CD4-positive, alpha-beta T cell treated with Interleukin-17A for 1 hour (primary cell): ENCODE measurements at regions not wholly inside any gene's neighbourhood (a gene's known extent, or its start where the extent isn't known, plus 50 kb on each side); places are given as distances from the start of the nearest gene placed in this dataset.

Experiments used
- DNase-seq: peaks from one replicate; pipeline ENCODE4 v3.0.0-alpha.2; 2020

GRCh38 chr3:178258121-178258520 lies 278.1 kb upstream of the KCNMB2 start:
- DNase-seq: no peak

DNA sequence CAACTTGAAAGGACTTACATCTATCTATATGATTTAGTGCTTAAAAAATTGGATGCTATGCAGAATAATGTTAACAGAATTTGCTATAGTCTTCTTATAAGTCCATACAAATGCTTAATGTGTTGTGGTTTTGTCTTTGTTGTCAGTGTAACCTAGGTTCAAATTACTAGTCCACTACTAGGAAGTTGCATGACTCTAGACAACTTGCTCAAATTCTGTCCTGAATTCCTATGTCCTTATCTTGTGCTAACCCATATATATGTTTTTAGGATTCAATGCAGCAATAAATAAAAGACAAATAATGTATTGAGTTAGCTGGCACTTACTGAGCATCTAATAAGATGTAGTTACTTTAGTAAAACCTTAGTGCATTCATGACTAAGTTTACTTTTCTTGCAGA lies 276.5 kb upstream of the KCNMB2 start:
- DNase-seq: no peak

DNA sequence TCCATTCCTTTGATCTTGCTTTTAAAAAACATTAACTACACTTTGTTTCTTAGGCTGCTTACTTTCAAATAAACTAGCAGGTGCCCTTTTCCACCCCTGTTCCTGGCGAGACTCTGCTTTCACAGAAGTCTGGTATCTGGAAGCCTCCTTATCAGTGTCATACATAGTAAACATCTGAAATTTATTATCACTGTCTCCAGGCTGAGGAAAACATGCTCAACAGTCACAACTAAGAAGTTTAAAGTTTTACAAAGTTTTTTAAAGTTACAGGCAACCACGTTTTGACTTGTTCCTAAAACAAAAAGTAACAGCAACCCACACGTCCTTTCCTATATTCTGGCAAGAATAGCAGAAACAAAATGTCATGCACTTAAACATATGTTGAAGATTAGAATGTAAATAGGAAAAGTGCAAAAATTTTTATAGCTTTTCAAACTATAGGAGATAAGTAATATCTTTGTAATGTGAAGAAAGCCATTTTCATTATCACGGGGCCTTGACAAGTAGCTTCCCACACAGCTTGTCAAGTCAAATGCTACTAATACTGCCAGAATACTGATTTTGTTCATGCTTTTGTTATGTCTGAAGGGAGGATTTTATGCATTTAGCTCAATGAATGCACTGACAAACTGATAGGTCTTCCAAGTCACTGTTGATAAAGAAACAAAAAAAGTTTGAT lies 275.2 kb upstream of the KCNMB2 start:
- no peak for DNase-seq

DNA sequence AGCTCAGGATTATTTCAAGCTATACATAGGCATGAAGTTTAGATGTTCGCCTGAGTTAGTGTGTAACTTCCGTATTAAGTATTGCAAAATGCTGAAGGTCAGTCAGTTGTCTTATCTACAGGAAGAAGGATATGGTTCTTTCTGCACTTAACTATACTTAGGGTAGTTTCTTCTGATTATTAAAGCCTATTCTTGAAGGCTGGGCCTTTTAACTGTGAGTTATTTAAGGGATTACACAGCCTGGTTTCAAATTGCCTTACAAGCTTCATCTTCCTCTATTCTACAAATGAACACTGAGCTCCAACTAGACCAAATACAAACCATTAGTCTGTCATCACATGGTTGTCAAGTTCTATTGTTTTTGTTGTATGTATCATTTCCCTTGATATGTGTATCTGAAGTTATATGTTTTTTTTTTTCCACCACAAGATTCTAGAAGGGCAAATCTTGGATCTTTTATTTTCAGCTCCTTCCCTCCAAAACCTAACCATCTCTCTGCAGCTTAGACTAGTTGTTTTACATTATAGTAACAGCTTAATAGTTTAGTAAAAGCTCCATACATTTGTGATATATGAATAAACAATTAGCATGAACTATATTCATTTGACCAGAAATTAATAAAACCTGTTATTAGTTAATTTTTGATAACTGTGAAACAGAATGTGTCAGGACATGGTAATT lies 272.9 kb upstream of the KCNMB2 start:
- no peak for DNase-seq

GRCh38 chr3:178267158-178267844 lies 268.9 kb upstream of the KCNMB2 start:
- DNase-seq: no peak

DNA sequence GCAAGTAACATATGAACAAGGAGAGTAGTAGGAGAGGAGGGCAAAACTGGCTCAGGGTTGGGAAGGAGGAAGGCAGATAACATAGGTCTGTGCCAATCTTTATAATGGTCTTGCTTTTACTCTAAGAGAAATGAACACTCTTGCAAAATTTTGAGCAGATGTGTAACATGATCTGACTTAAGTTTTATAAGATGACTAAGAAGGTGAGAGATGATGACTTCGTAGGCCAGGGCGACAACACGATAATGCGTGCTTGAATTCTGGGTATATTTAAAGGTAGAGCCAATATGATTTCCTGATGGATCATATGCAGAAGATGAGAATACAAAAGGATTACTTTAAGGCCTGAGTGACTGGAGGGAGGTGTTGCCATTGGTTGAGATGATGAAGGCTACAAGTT lies 265.4 kb upstream of the KCNMB2 start:
- DNase-seq: no peak

DNA sequence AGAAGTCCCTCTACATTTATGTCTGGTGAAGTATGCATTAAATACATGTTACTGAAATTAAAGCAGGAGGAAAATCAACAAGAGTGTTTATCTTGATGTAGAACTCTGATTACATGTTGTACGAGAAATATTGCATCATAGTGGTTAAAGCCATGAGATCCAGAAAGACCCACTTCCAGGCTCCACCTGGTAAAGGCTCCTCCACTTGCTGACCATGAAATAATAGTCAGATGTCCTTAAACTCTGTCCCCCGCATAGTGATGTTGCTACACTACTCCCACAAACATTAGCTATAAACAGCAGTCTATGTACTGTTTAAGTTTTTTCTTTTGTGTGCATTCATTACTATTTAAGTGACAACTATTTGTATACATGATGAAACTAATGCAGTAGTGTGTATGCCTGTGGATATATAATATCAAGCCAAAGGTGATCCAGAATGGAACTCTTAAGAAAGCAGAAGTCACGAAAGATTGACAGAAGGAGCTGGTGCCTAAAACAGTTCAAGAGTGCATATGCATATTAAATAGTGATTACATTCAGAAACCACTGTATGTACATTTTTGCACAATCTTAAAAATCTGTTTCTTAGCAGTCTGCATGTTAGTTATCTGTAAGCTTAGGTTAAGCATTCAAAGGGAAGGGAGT lies 264.4 kb upstream of the KCNMB2 start:
- DNase-seq: no peak

DNA sequence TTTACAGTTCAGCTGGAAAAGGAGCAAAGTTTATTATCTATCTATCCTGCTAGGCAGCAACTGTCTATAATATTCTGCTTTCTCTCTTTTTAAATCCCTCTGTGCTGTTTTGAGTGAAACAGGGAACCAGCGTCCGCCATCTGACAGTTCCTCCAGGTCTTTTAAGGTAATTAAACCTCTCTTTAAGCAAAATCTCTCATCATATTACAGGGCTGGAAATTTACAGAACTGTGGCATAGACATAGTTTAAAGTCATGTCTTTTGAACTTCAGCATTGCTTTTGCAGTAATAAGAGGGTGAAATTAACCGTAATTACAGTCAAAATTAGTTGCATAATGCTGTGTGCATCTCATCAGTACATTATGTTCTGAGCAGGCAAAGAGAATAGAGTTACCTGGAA lies 263.4 kb upstream of the KCNMB2 start:
- no peak for DNase-seq

DNA sequence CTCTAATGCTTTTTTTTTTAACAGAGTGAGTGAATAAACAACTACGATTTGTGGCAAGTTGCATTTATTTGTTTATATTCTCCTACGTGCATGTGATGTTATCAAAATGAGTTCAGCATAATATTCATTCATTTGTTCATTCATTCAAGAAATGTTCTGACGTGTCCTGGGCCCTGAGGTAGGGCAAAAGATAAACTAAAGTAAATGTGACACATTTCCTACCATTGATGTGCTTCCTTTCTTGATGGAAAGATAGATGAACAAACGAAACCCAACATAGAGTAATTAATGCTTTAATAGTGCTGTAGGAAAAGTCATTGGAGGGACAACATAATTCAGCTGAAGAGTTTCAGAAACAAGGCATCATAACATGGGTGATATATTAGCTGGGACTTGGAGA lies 261.5 kb upstream of the KCNMB2 start:
- DNase-seq: no peak

DNA sequence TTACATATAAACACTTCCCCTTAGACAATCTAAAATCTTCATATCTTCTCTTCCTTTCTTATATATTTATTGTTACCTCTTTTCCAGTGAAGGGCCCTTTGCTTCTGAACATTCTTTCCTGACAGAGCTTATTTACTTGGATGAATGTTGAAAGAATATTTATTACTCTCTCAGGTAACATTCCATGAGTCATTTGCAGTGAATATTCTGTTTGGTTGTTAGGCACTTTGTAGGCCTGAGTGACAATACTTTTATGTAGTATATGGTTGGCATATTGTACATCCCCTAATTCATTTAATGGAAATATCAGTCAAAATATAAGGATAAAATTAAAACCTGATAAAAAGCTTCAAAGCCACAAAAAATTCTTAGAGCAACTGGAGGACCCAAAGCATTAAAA lies 260.9 kb upstream of the KCNMB2 start:
- DNase-seq: no peak

DNA sequence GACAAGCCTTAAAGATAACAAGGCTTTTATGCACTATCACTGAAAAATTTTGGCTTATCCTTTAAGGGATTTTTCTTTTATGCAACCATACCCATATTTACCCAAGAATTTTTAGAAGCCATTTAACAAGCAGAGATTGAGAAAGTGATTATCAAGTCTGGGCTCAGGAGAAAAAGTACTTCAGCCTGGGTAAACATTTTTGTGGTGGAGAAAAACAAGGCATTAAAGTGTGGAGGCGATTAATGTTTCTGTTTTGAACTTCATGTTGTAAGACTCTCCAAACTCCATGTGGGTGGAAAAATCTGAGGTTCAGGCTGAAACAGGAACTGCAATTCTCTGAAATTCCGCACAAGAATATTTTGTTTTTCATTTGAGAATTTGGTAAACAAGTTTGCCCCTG lies 260.4 kb upstream of the KCNMB2 start:
- DNase-seq: no peak

GRCh38 chr3:178277605-178278004 lies 258.6 kb upstream of the KCNMB2 start:
- no peak for DNase-seq

- no peak for DNase-seq
These were observed 252.7 kb upstream of the KCNMB2 start for GRCh38 chr3:178283561-178283960.

DNA sequence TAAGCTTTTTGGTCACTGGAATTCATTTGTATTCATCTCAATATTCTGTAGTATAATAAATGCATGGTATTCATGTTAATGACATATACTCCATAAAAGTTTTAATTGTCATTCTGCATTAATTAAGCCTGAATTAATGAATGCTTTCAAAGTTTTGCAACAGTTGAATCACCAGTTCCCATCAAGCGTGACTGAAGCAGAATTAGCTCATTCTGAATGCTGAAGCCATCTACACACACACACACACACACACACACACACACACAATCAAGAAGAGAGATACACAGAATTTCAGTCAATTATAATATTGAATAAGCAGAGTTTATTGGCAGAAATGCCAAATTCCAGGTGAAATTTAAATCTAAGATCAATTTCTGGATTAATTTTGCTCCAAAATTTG lies 252.1 kb upstream of the KCNMB2 start:
- DNase-seq: no peak

DNA sequence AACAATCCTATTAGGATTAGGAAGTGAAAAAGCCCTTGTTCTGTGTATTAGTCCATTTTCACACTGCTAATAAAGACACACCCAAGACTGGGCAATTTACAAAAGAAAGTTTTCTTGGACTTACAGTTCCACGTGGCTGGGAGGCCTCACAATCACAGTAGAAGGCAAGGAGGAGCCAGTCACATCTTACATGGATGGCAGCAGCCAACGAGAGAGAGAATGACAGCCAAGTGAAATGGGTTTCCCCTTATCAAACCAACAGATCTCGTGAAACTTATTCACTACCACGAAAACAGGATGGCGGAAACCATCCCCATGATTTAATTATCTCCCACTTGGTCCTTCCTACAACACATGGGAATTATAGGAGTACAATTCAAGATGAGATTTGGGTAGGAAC lies 248.2 kb upstream of the KCNMB2 start:
- no peak for DNase-seq

DNA sequence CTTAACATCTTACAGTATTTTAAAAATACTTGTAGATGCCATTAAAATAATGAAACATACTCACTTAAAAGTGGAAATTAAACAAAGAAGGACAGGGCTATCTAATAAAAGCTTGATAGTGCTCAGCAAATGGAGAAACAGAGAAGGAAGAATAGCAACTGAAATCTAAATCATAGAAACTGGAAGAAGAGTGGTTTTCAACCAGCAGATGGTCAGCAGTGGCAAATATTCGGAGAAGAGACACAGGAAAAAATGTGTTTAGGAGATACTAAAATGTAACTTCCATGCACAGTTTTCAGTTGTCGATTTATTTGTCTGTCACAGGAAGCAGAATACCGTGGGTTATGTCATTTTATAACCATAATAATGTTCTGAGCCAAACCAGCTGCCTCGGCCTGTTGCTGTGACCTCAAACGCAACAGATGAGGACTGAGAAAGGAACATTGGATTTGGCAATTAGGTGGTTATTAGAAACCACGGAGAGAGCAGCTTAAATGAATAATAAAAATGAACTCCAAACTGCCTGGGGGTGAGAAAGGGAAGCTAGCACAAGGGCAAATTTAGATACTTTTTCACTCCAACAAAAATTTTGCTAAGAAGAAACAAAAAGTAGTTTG lies 246.6 kb upstream of the KCNMB2 start:
- no peak for DNase-seq

GRCh38 chr3:178291574-178292370 lies 244.5 kb upstream of the KCNMB2 start:
- no peak for DNase-seq

- DNase-seq: no peak
These were observed 240.8 kb upstream of the KCNMB2 start for GRCh38 chr3:178295292-178295912.

- no peak for DNase-seq
These were observed 239.0 kb upstream of the KCNMB2 start for GRCh38 chr3:178297199-178297598.

GRCh38 chr3:178297740-178298139 lies 238.5 kb upstream of the KCNMB2 start:
- DNase-seq: no peak

DNA sequence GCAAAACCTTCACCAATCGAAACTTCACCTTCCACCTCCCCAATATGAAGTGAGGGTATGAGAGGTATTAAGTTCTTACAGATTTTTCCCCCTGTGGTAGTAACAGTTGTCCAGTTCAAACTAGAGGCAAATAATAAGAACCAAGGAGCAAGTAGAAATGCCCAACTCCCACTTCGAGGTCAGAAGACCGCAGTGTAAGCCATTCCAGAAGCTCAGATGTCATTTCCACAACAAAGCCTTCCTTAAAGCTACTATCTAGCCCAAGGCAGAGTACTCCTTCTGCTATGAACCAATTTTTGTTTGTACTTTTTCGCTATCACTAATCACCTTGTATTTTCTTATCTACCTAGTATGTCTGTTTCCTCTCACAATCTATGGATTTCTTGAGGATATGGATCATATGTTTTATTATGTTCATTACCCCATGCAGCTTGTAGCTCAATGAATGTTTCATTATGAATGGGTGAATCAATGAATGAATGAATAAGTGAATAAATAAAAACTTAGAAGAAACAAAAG lies 235.7 kb upstream of the KCNMB2 start:
- DNase-seq: no peak
